HEK293T (cell line): ENCODE measurements at regions not wholly inside any gene's neighbourhood (a gene's known extent, or its start where the extent isn't known, plus 50 kb on each side); places are given as distances from the start of the nearest gene placed in this dataset.
A peak's percentile ranks its signal among the peaks of the same experiment; 100 is the strongest.

ENCODE experiments used
- CTCF ChIA-PET: fragments of 350-600 bp; formaldehyde crosslinking; extraction: SDS; loops from one replicate; lab custom pipeline; 2021; ENCODE audit warnings: antibody characterized with exemption, inconsistent platforms; lab: Yijun Ruan, JAX
- POLR2A ChIA-PET: fragments of 350-600 bp; formaldehyde crosslinking; extraction: SDS; loops from one replicate; lab custom pipeline; 2020; ENCODE audit warnings: antibody characterized with exemption, inconsistent platforms; lab: Yijun Ruan, JAX
- DNase-seq: peaks from one replicate; pipeline ENCODE4 v3.0.0; 2012; ENCODE audit warnings: mixed read lengths; ENCODE audit errors: extremely low spot score
- ARNT ChIP-seq: fragments of 450-650 bp; IDR thresholded peaks from 2 replicates; pipeline ENCODE4 v1.6.1; 2017; ENCODE audit warnings: mild to moderate bottlenecking
- BHLHE40 ChIP-seq: fragments of 450-650 bp; IDR thresholded peaks from 2 replicates; pipeline ENCODE4 v1.6.1; 2016; ENCODE audit warnings: mild to moderate bottlenecking, moderate library complexity, borderline replicate concordance
- CTBP1 ChIP-seq: fragments of 450-650 bp; IDR thresholded peaks from 2 replicates; pipeline ENCODE4 v1.6.1; 2016; ENCODE audit warnings: borderline replicate concordance
- ELF4 ChIP-seq: fragments of 450-650 bp; IDR thresholded peaks from 2 replicates; pipeline ENCODE4 v1.6.1; 2017; ENCODE audit warnings: antibody characterized with exemption
- FOXA1 ChIP-seq: fragments of 450-650 bp; IDR thresholded peaks from 2 replicates; pipeline ENCODE4 v1.6.1; 2016; ENCODE audit warnings: mild to moderate bottlenecking
- FOXK2 ChIP-seq: fragments of 450-650 bp; IDR thresholded peaks from 2 replicates; pipeline ENCODE4 v1.6.1; 2016; ENCODE audit warnings: mild to moderate bottlenecking
- FOXM1 ChIP-seq: fragments of 450-650 bp; IDR thresholded peaks from 2 replicates; pipeline ENCODE4 v1.6.1; 2017; ENCODE audit warnings: mild to moderate bottlenecking, borderline replicate concordance
- HDGF ChIP-seq: fragments of 450-650 bp; IDR thresholded peaks from 2 replicates; pipeline ENCODE4 v1.6.1; 2017; ENCODE audit warnings: antibody characterized with exemption, borderline replicate concordance
- L3MBTL2 ChIP-seq: fragments of 450-650 bp; conservative IDR thresholded peaks from 2 replicates; pipeline ENCODE4 v1.6.1; 2016; ENCODE audit warnings: mild to moderate bottlenecking
- LEF1 ChIP-seq: fragments of 450-650 bp; IDR thresholded peaks from 2 replicates; pipeline ENCODE4 v1.6.1; 2017; ENCODE audit warnings: mild to moderate bottlenecking, borderline replicate concordance
- NFRKB ChIP-seq: fragments of 450-650 bp; IDR thresholded peaks from 2 replicates; pipeline ENCODE4 v1.6.1; 2016; ENCODE audit warnings: mild to moderate bottlenecking, moderate library complexity
- SP1 ChIP-seq: fragments of 450-650 bp; IDR thresholded peaks from 2 replicates; pipeline ENCODE4 v1.6.1; 2017
- SUZ12 ChIP-seq: fragments of 450-650 bp; IDR thresholded peaks from 2 replicates; pipeline ENCODE4 v1.6.1; 2016; ENCODE audit warnings: mild to moderate bottlenecking
- TARDBP ChIP-seq: fragments of 450-650 bp; IDR thresholded peaks from 2 replicates; pipeline ENCODE4 v1.6.1; 2016
- ZNF384 ChIP-seq: fragments of 450-650 bp; IDR thresholded peaks from 2 replicates; pipeline ENCODE4 v1.6.1; 2016
- TF ChIP-seq, protein P1 (sequence below): fragments of 450-650 bp; IDR thresholded peaks from 2 replicates; pipeline ENCODE4 v1.6.1; 2016

DNA sequence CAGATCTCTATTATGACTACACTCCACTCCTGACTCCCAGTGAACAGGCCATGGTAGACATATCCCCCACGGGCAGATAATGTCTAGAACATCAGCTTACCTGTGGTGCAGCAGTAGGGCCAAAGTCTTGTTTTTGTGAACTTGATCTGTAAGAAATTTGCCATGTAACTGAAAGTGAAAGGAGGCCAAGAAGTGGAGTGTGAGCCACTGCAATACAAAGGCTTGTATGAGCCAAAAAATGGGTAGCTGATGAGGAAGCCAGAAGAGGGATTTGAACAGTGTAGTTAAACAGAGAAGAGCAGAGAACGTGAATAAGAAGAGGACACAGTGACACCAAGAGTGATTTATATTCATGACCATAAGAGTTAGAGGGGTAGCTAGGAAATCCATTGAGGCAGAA, 361.7 kb downstream of the DMRT2 start:
- ChIA-PET POLR2A (no interaction called here), CTCF (no interaction called here)
- no peak for TF ChIP-seq FOXK2
- no peak for TF ChIP-seq SUZ12
- no peak for TF ChIP-seq LEF1
- no peak for TF ChIP-seq ZNF384
- TF ChIP-seq, protein P1, sequence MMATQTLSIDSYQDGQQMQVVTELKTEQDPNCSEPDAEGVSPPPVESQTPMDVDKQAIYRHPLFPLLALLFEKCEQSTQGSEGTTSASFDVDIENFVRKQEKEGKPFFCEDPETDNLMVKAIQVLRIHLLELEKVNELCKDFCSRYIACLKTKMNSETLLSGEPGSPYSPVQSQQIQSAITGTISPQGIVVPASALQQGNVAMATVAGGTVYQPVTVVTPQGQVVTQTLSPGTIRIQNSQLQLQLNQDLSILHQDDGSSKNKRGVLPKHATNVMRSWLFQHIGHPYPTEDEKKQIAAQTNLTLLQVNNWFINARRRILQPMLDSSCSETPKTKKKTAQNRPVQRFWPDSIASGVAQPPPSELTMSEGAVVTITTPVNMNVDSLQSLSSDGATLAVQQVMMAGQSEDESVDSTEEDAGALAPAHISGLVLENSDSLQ = no peak
- TF ChIP-seq BHLHE40 = no peak
- no peak for TF ChIP-seq ELF4
- TF ChIP-seq CTBP1 = no peak
- TF ChIP-seq NFRKB = no peak
- TF ChIP-seq TARDBP = no peak
- no peak for TF ChIP-seq L3MBTL2
- TF ChIP-seq ARNT = no peak
- no peak for TF ChIP-seq FOXA1
- TF ChIP-seq FOXM1 = no peak
- TF ChIP-seq SP1 = no peak
- no peak for DNase-seq

DNA sequence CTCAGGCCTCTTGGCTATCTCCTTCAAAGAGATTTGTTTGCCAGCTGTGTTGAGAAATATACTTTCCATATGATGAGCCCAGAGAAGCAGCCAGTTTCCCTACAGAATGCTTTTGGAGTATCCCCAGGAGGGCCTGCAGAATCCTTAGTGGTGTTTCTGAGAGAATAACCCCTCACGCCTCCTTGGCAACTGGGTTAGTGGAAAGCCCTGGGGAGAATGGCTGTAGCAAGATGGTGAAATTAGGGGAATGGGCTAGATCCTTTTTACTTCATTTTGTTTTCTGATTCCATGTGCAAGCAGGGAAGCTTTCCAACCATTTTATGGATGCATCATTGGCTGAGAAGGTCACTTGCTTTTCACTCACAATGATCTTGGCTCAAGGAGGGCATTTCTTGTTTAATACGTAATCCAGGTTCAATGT, 364.6 kb downstream of the DMRT2 start:
- POLR2A ChIA-PET = no interaction called here
- TF ChIP-seq ARNT = no peak
- TF ChIP-seq FOXM1 = no peak
- TF ChIP-seq, protein P1 = no peak
- no peak for TF ChIP-seq FOXK2
- TF ChIP-seq L3MBTL2 = no peak
- TF ChIP-seq LEF1 = no peak
- no peak for TF ChIP-seq BHLHE40
- no peak for TF ChIP-seq FOXA1
- no peak for DNase-seq
- CTCF ChIA-PET = no interaction called here

DNA sequence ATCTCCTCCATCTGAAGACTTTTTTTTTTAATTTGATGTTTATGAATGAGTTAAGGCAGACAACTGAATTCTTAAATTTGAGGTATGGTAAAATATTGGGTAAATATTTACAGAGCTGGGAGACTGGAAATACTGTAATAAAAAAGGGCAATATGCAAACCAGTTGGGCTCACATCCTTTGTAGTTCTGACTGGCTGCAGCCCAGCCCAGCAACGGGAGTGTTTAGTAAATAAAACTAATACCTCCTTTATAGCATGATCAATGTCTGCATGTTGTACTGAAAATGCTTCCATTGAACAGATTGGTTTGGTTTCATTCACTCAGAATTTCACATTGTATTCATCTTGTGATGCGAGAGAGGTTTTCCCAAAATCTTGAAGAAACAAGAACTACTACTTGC, 365.0 kb downstream of the DMRT2 start:
- ChIA-PET CTCF (no interaction called here), POLR2A (no interaction called here)
- no peak for DNase-seq
- TF ChIP-seq SUZ12 = no peak
- no peak for TF ChIP-seq ZNF384
- TF ChIP-seq TARDBP = no peak
- TF ChIP-seq BHLHE40 = no peak
- TF ChIP-seq FOXA1 = no peak

DNA sequence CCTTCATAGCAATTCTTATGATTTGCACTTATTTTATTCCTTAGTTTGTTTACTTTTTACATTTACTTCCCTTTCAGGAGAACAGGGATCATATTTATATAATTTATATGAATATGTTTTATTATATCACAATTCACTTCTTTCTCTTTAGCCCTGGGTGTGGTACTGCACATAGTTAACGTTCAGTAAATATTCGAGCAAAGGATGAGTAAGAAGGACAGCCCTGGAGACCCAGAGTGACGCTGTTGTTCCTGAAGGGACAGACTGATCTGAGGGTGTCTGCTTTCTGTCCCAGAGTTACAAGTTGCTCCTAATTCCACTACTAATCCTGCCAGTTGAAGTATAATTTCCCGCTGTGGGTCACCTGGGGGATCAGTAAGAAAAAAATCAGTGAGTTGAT, 366.1 kb downstream of the DMRT2 start:
- no peak for TF ChIP-seq HDGF
- ChIA-PET POLR2A (no interaction called here), CTCF (no interaction called here)
- no peak for DNase-seq

DNA sequence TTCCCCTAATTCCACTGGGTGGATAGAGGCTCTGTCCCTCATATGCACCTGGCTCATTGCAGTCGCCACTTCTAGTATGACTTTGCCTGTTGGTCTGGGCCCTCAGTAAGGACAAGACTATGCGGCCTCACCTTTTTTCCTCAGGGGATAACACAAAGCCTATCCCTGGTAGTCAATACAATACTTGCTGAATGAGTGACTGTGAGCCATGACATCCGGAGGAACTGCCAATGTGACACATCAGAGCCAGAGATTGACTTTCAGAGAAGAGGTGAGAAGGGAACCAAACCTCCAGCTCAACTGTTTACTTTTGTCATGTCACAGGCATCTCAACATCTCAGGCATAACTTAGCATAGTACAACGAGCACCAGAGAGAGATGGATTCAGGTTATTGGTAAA, 371.3 kb downstream of the DMRT2 start:
- no peak for DNase-seq
- POLR2A ChIA-PET = no interaction called here
- CTCF ChIA-PET = no interaction called here
- TF ChIP-seq FOXA1 (no peak), SUZ12 (no peak), ELF4 (no peak), TARDBP (no peak), L3MBTL2 (no peak), HDGF (no peak), LEF1 (no peak), FOXK2 (no peak), FOXM1 (no peak), CTBP1 (no peak), SP1 (no peak), NFRKB (no peak), ZNF384 (no peak), ARNT (no peak)
- TF ChIP-seq, protein P1 = no peak

DNA sequence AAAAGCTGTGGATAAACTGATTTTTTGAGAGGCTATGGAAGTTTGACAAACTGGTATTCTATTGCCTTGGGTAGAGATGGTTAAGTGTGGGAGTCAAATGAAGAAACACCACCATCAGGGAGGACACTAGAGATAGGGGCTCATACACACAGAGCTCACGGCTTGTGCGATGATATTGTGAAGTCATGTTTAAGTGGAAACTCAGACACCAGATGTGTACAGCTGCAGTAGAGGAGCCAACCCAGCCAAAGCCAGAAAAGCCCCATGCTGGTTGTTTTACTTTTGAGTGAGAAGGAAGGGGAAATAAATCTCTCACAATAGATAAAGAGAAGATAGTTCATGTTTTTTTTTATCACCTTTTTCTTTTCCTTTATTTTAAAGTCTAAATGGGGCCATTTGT, 377.7 kb downstream of the DMRT2 start:
- POLR2A ChIA-PET = no interaction called here
- CTCF ChIA-PET = no interaction called here
- TF ChIP-seq NFRKB (no peak), TARDBP (no peak), CTBP1 (no peak), ZNF384 (no peak), ARNT (no peak), FOXK2 (no peak), FOXA1 (no peak), SUZ12 (no peak), ELF4 (no peak), L3MBTL2 (no peak), FOXM1 (no peak), HDGF (no peak), LEF1 (no peak), SP1 (no peak)
- TF ChIP-seq, protein P1 = no peak
- no peak for DNase-seq

DNA sequence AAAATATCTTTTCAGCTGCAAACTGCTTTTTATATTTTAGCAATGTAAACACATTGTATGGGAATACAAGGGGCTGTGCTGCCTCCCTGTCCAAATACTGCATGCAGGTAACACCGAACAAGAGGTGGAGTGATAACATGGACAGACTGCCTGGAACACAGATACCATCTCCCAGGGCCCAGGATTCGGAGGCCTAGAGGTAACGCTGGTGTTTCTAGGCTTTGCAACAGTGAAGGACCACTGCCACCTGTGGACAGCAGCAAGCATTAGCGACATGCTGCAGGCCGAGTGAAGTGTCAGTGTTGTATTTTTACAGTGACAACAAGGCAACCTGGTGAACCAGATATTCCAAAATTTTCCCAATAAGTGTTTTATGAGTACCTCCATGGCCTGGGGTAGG, 379.1 kb downstream of the DMRT2 start:
- CTCF ChIA-PET = no interaction called here
- TF ChIP-seq L3MBTL2 (no peak), ELF4 (no peak), FOXA1 (no peak), SUZ12 (no peak), NFRKB (no peak), ARNT (no peak), LEF1 (no peak), TARDBP (no peak), BHLHE40 (no peak), CTBP1 (no peak), FOXK2 (no peak), HDGF (no peak), FOXM1 (no peak), ZNF384 (no peak), SP1 (no peak)
- TF ChIP-seq, protein P1 = no peak
- peak; percentile 9 for DNase-seq
- POLR2A ChIA-PET = no interaction called here
